WTC11 (cell line): ENCODE measurements at regions not wholly inside any gene's neighbourhood (a gene's known extent, or its start where the extent isn't known, plus 50 kb on each side); places are given as distances from the start of the nearest gene placed in this dataset.

Experiments used
- ATAC-seq: fragments of 200-7000 bp; cut with Tn5 transposase; 2 replicates; pipeline ENCODE4 v1.10.0; 2021; ENCODE audit warnings: mild to moderate bottlenecking, moderate library complexity
- CTCF ChIA-PET: fragments of 300-600 bp; sonication (Branson Sonifier 250); formaldehyde crosslinking; loops from one replicate; lab custom pipeline; 2021; ENCODE audit warnings: antibody characterized with exemption; lab: Charles Lee
- POLR2A ChIA-PET: fragments of 350-600 bp; sonication (Branson Sonifier 250); formaldehyde crosslinking; loops from one replicate; lab custom pipeline; 2021; ENCODE audit warnings: antibody characterized with exemption; lab: Charles Lee
- DNase-seq: peaks from one replicate; pipeline ENCODE4 v3.0.0; 2021; ENCODE audit warnings: low spot score
- H3K27ac Mint-ChIP-seq: 2 replicates; pipeline ENCODE4 v1.8.0; 2021; ENCODE audit warnings: mixed read lengths
- H3K27me3 Mint-ChIP-seq: 2 replicates; pipeline ENCODE4 v1.8.0; 2021; ENCODE audit warnings: low read depth, mild to moderate bottlenecking, moderate library complexity, mixed read lengths
- H3K36me3 Mint-ChIP-seq: 2 replicates; pipeline ENCODE4 v1.8.0; 2021; ENCODE audit warnings: mixed read lengths
- H3K4me1 Mint-ChIP-seq: 2 replicates; pipeline ENCODE4 v1.8.0; 2022; ENCODE audit warnings: mixed read lengths
- H3K4me3 Mint-ChIP-seq: 2 replicates; pipeline ENCODE4 v1.8.0; 2021; ENCODE audit warnings: mild to moderate bottlenecking, moderate library complexity, mixed read lengths
- H3K9me3 Mint-ChIP-seq: 2 replicates; pipeline ENCODE4 v1.8.0; 2021; ENCODE audit warnings: mixed read lengths
- ATF1 ChIP-seq: sonication (generic); formaldehyde crosslinking; IDR thresholded peaks from 2 replicates; pipeline ENCODE4 v1.8.1; 2023; ENCODE audit warnings: mild to moderate bottlenecking, moderate library complexity, missing genetic modification reagents
- CDX4 ChIP-seq: fragments of 250-450 bp; sonication (Bioruptor Pico); IDR thresholded peaks from 2 replicates; pipeline ENCODE4 v1.9.0; 2021; ENCODE audit warnings: moderate library complexity, mild to moderate bottlenecking, inconsistent platforms, borderline replicate concordance
- E2F4 ChIP-seq: sonication (generic); formaldehyde crosslinking; IDR thresholded peaks from 2 replicates; pipeline ENCODE4 v1.8.1; 2022; ENCODE audit warnings: low read depth, mild to moderate bottlenecking, moderate library complexity, missing genetic modification reagents, borderline replicate concordance
- ESRRA ChIP-seq: sonication (generic); formaldehyde crosslinking; IDR thresholded peaks from 2 replicates; pipeline ENCODE4 v1.8.1; 2022; ENCODE audit warnings: mild to moderate bottlenecking, missing genetic modification reagents, borderline replicate concordance
- FOXK1 ChIP-seq: sonication (generic); formaldehyde crosslinking; IDR thresholded peaks from 2 replicates; pipeline ENCODE4 v1.8.0; 2022; ENCODE audit warnings: mild to moderate bottlenecking, moderate library complexity, missing genetic modification reagents
- FOXP1 ChIP-seq: sonication (generic); formaldehyde crosslinking; IDR thresholded peaks from 2 replicates; pipeline ENCODE4 v1.8.0; 2022; ENCODE audit warnings: missing genetic modification reagents, mild to moderate bottlenecking, moderate library complexity, borderline replicate concordance
- GABPB1 ChIP-seq: sonication (generic); formaldehyde crosslinking; IDR thresholded peaks from 2 replicates; pipeline ENCODE4 v1.8.1; 2023; ENCODE audit warnings: mild to moderate bottlenecking, missing genetic modification reagents
- KAT7 ChIP-seq: sonication (generic); formaldehyde crosslinking; IDR thresholded peaks from 2 replicates; pipeline ENCODE4 v1.8.1; 2023; ENCODE audit warnings: missing genetic modification reagents, mild to moderate bottlenecking, borderline replicate concordance
- MXD4 ChIP-seq: fragments of 250-450 bp; sonication (Bioruptor Pico); IDR thresholded peaks from 2 replicates; pipeline ENCODE4 v1.8.0; 2021; ENCODE audit warnings: mild to moderate bottlenecking, moderate library complexity, borderline replicate concordance
- MYBL2 ChIP-seq: sonication (generic); formaldehyde crosslinking; IDR thresholded peaks from 2 replicates; pipeline ENCODE4 v1.8.1; 2023; ENCODE audit warnings: mild to moderate bottlenecking, moderate library complexity, missing genetic modification reagents
- PRDM15 ChIP-seq: sonication (generic); formaldehyde crosslinking; IDR thresholded peaks from 2 replicates; pipeline ENCODE4 v1.8.0; 2022; ENCODE audit warnings: missing genetic modification reagents
- SOX15 ChIP-seq: fragments of 250-450 bp; sonication (Bioruptor Pico); IDR thresholded peaks from 2 replicates; pipeline ENCODE4 v1.9.0; 2021; ENCODE audit warnings: mild to moderate bottlenecking
- TEAD1 ChIP-seq: sonication (generic); formaldehyde crosslinking; IDR thresholded peaks from 2 replicates; pipeline ENCODE4 v1.8.0; 2022; ENCODE audit warnings: mild to moderate bottlenecking, missing genetic modification reagents
- ZNF121 ChIP-seq: sonication (generic); formaldehyde crosslinking; IDR thresholded peaks from 2 replicates; pipeline ENCODE4 v1.8.0; 2023; ENCODE audit warnings: missing genetic modification reagents
- ZNF138 ChIP-seq: sonication (generic); formaldehyde crosslinking; conservative IDR thresholded peaks from 2 replicates; pipeline ENCODE4 v1.8.1; 2022; ENCODE audit warnings: mild to moderate bottlenecking, moderate library complexity, missing genetic modification reagents
- ZNF317 ChIP-seq: sonication (generic); formaldehyde crosslinking; IDR thresholded peaks from 2 replicates; pipeline ENCODE4 v1.8.1; 2023; ENCODE audit warnings: low read depth, mild to moderate bottlenecking, moderate library complexity, missing genetic modification reagents, borderline replicate concordance
- ZNF532 ChIP-seq: fragments of 250-450 bp; sonication (Bioruptor Pico); IDR thresholded peaks from 2 replicates; pipeline ENCODE4 v1.9.0; 2021; ENCODE audit warnings: mild to moderate bottlenecking, borderline replicate concordance
- TF ChIP-seq, protein P1 (sequence below): fragments of 250-450 bp; sonication (Bioruptor Pico); conservative IDR thresholded peaks from 2 replicates; pipeline ENCODE4 v1.9.0; 2021; ENCODE audit warnings: mild to moderate bottlenecking
- TF ChIP-seq, protein P2 (sequence below): fragments of 250-450 bp; sonication (Bioruptor Pico); IDR thresholded peaks from 2 replicates; pipeline ENCODE4 v1.9.0; 2021; ENCODE audit warnings: mild to moderate bottlenecking

- no peak for TF ChIP-seq E2F4 (CRISPR knock-in tag)
Measured at GRCh38 chr6:163712981-163713380, 298.5 kb downstream of the QKI start (continued).

DNA sequence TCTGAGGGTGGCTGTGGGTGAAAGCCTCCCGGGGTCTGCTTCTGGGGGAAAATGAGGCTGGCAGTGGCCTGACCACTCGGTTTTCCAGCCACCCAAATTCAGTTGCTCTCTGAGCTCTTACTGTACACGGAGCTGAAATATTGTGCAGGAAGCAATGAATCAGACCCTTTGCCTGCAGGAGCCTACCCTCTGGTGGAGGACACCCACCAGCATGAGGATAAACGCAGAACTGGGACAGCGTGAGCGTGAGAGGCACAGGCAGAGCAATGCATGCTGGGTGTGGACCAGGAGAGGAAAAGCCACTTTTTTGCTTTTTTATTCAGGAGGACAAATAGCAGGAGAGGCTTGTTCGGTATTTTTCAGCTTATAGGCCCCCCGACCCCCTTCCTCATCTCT is 298.0 kb downstream of the QKI start:
- H3K27me3 Mint-ChIP-seq = no peaks in the 10 kb centered on the region
- no peak overlapping the region for H3K27ac Mint-ChIP-seq
- H3K4me1 Mint-ChIP-seq = no peaks in the 10 kb centered on the region
- H3K4me3 Mint-ChIP-seq = no peak overlapping the region
- H3K9me3 Mint-ChIP-seq = no peaks in the 10 kb centered on the region
- TF ChIP-seq MXD4 (no peak), ZNF121 (CRISPR knock-in tag) (no peak), ESRRA (no peak), FOXP1 (CRISPR knock-in tag) (no peak), CDX4 (no peak), PRDM15 (CRISPR knock-in tag) (no peak), ZNF138 (CRISPR knock-in tag) (no peak), KAT7 (no peak), ZNF317 (CRISPR knock-in tag) (no peak), ATF1 (CRISPR knock-in tag) (no peak), MYBL2 (CRISPR knock-in tag) (no peak), ZNF532 (no peak), SOX15 (no peak), TEAD1 (CRISPR knock-in tag) (no peak), FOXK1 (CRISPR knock-in tag) (no peak), GABPB1 (CRISPR knock-in tag) (no peak)
- TF ChIP-seq, protein P1, sequence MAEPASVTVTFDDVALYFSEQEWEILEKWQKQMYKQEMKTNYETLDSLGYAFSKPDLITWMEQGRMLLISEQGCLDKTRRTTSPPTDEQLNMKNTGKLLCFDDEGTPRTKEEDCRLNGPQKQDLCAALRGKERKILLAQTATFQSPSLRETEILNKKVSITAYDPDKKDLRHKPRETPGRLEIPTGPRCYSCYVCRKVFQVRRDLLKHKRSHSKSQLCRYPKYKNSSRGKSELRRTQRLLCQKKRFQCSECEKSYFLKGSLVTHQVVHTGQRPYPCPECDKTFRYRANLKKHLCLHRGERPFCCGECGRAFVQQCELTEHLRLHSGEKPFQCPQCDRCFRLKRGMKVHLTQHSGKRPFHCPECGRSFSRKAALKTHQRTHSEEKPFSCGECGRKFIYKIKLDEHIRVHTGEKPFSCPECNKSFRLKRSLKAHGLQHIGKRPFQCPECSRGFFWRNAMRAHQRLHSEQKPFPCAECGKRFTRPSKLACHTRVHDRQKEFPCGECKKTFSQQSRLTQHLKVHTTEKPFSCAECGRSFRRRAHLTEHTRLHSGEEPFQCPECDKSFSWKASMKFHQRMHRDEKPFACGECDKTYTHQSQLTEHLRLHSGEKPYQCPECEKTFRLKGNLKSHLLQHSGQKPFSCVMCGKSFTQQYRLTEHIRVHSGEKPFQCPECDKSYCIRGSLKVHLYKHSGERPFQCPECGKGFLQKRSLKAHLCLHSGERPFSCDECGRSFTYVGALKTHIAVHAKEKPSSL = no peak
- TF ChIP-seq, protein P2, sequence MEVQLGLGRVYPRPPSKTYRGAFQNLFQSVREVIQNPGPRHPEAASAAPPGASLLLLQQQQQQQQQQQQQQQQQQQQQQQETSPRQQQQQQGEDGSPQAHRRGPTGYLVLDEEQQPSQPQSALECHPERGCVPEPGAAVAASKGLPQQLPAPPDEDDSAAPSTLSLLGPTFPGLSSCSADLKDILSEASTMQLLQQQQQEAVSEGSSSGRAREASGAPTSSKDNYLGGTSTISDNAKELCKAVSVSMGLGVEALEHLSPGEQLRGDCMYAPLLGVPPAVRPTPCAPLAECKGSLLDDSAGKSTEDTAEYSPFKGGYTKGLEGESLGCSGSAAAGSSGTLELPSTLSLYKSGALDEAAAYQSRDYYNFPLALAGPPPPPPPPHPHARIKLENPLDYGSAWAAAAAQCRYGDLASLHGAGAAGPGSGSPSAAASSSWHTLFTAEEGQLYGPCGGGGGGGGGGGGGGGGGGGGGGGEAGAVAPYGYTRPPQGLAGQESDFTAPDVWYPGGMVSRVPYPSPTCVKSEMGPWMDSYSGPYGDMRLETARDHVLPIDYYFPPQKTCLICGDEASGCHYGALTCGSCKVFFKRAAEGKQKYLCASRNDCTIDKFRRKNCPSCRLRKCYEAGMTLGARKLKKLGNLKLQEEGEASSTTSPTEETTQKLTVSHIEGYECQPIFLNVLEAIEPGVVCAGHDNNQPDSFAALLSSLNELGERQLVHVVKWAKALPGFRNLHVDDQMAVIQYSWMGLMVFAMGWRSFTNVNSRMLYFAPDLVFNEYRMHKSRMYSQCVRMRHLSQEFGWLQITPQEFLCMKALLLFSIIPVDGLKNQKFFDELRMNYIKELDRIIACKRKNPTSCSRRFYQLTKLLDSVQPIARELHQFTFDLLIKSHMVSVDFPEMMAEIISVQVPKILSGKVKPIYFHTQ (CRISPR knock-in tag) = no peak
- TF ChIP-seq, all 79 proteins: peak for 0
- DNase-seq = no peak
- H3K36me3 Mint-ChIP-seq = no peaks in the 10 kb centered on the region
- ChIA-PET CTCF (no interaction called here), POLR2A (no interaction called here)
- ATAC-seq = no peak
